Natural killer cell (primary cell): ENCODE measurements at regions not wholly inside any gene's neighbourhood (a gene's known extent, or its start where the extent isn't known, plus 50 kb on each side); places are given as distances from the start of the nearest gene placed in this dataset.

Source experiments
- ATAC-seq, 3 donors: fragments of 150-1000 bp in 2 of 3; fragments of 200-7000 bp in 1 of 3; cut with Tn5 transposase; 1 replicate in 1 of 3; 2 replicates in 2 of 3; pipeline ENCODE4 v1.10.0; 2021; ENCODE audit warnings: mild to moderate bottlenecking in 2 of 3, moderate library complexity in 2 of 3
- DNase-seq, 2 donors: peaks; one replicate each; pipeline versions ENCODE4 v3.0.0 to v3.0.0-alpha.2; 2013 to 2021; ENCODE audit warnings: mixed read lengths in 1 of 2
- H3K27ac ChIP-seq: one replicate; pipeline ENCODE4 v1.5.1; 2013; ENCODE audit warnings: mild to moderate bottlenecking, low read length
- H3K27me3 ChIP-seq: one replicate; pipeline ENCODE4 v1.6.1; 2013; ENCODE audit warnings: low read length; ENCODE audit not compliant: control insufficient read depth, insufficient read depth
- H3K36me3 ChIP-seq: one replicate; pipeline ENCODE4 v1.6.1; 2013; ENCODE audit warnings: low read length; ENCODE audit not compliant: control insufficient read depth, insufficient read depth
- H3K4me1 ChIP-seq: one replicate; pipeline ENCODE4 v1.6.1; 2013; ENCODE audit warnings: low read length; ENCODE audit not compliant: control insufficient read depth, insufficient read depth
- H3K4me3 ChIP-seq: one replicate; pipeline ENCODE4 v1.5.1; 2013; ENCODE audit warnings: low read length
- H3K9me3 ChIP-seq: one replicate; pipeline ENCODE4 v1.6.1; 2013; ENCODE audit warnings: low read length; ENCODE audit not compliant: control insufficient read depth, insufficient read depth
- H3K27ac Mint-ChIP-seq, 2 donors: one replicate each; pipeline ENCODE4 v1.8.0; 2022; ENCODE audit warnings: mild to moderate bottlenecking in 2 of 2, mixed read lengths in 2 of 2, moderate library complexity in 1 of 2
- H3K27me3 Mint-ChIP-seq, 2 donors: one replicate each; pipeline ENCODE4 v1.8.0; 2022; ENCODE audit warnings: low read depth in 2 of 2, mixed read lengths in 2 of 2
- H3K36me3 Mint-ChIP-seq: one replicate; pipeline ENCODE4 v1.8.0; 2022; ENCODE audit warnings: mixed read lengths
- H3K4me1 Mint-ChIP-seq, 2 donors: one replicate each; pipeline ENCODE4 v1.8.0; 2022; ENCODE audit warnings: mixed read lengths in 2 of 2
- H3K4me3 Mint-ChIP-seq: one replicate; pipeline ENCODE4 v1.8.0; 2022; ENCODE audit warnings: mild to moderate bottlenecking, moderate library complexity, mixed read lengths
- H3K9me3 Mint-ChIP-seq, 2 donors: one replicate each; pipeline ENCODE4 v1.8.0; 2022; ENCODE audit warnings: mixed read lengths in 2 of 2
- WGBS: methylation state at CpG from one replicate; pipeline ENCODE4 v1.1.7; 2013; ENCODE audit warnings: missing lambda C conversion rate; ENCODE audit not compliant: insufficient coverage; 5-methylcytosine and 5-hydroxymethylcytosine counted together
- intact Hi-C: fragments of 100-400 bp; cut with micrococcal nuclease; formaldehyde crosslinking; loops from one replicate; pipeline ENCODE4 v1.14.2; 2022
- TF ChIP-seq, protein P1 (sequence below): fragments of 200-600 bp; IDR thresholded peaks from one replicate; pipeline ENCODE4 v1.8.0; 2022; ENCODE audit warnings: antibody characterized with exemption

DNA sequence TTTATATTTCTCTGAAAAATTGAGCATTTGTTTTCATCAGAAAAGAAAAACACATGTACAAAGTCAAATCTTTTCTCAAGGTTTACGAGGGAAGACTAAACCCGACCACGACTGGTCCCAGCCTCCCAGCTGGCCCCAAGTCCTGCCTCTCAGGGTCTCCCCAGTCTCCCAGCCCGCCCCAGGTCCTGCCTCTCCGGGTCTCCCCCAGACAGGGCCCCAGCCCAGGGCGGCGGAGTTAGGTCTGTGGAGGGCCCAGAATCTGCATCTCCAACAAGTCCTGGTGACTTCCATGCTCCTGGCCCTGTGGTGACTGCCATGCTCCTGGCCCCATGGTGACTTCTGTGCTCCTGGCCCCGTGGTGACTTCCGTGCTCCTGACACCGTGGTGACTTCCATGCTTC lies 359.9 kb downstream of the IRX2 start:
- ATAC-seq (no peak), DNase-seq (no peak)
- H3K9me3 ChIP-seq, result no peaks in the 10 kb centered on the region
- H3K4me1 Mint-ChIP-seq, result no peaks in the 10 kb centered on the region
- H3K36me3 ChIP-seq, result no peaks in the 10 kb centered on the region
- no peaks in the 10 kb centered on the region for H3K4me1 ChIP-seq
- H3K4me3 ChIP-seq, result no peak overlapping the region
- H3K9me3 Mint-ChIP-seq, result no peaks in the 10 kb centered on the region
- TF ChIP-seq, protein P1, sequence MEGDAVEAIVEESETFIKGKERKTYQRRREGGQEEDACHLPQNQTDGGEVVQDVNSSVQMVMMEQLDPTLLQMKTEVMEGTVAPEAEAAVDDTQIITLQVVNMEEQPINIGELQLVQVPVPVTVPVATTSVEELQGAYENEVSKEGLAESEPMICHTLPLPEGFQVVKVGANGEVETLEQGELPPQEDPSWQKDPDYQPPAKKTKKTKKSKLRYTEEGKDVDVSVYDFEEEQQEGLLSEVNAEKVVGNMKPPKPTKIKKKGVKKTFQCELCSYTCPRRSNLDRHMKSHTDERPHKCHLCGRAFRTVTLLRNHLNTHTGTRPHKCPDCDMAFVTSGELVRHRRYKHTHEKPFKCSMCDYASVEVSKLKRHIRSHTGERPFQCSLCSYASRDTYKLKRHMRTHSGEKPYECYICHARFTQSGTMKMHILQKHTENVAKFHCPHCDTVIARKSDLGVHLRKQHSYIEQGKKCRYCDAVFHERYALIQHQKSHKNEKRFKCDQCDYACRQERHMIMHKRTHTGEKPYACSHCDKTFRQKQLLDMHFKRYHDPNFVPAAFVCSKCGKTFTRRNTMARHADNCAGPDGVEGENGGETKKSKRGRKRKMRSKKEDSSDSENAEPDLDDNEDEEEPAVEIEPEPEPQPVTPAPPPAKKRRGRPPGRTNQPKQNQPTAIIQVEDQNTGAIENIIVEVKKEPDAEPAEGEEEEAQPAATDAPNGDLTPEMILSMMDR, result no peak
- no peaks in the 10 kb centered on the region for H3K27me3 Mint-ChIP-seq
- WGBS, result 84% methylated on average over 10 of the region's 10 CpGs
- no peak overlapping the region for H3K4me3 Mint-ChIP-seq
- no peak overlapping the region for H3K27ac ChIP-seq
- no peaks in the 10 kb centered on the region for H3K27me3 ChIP-seq
- intact Hi-C loops, result no loop called here
- H3K36me3 Mint-ChIP-seq, result no peaks in the 10 kb centered on the region
- H3K27ac Mint-ChIP-seq, result no peak overlapping the region

DNA sequence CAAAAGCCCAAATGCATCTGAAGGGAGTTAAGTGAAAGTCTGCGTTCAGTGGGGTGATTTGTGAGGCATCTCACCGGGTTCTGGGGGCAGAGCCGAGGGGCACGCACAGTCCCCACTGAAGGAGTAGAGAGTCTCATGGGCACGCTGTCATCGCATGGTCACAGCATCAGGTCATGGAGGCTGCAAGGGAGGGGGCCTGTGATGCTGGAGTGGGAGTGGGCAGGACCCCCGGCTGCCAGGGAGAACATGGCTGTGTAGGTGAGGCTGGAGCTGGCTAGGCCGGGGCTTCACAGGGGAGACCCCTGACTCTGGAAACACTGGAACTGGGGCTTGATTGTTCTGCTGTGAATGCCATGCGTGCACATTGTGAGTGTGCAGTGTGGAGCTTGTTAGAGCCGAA lies 360.5 kb downstream of the IRX2 start:
- Histone ChIP-seq H3K27me3 (no peaks in the 10 kb centered on the region), H3K36me3 (no peaks in the 10 kb centered on the region), H3K9me3 (no peaks in the 10 kb centered on the region), H3K27ac (no peak overlapping the region), H3K4me1 (no peaks in the 10 kb centered on the region), H3K4me3 (no peak overlapping the region)
- DNase-seq (no peak), ATAC-seq (no peak)
- H3K4me1 Mint-ChIP-seq, result no peaks in the 10 kb centered on the region
- TF ChIP-seq, protein P1, result no peak
- H3K27me3 Mint-ChIP-seq, result no peaks in the 10 kb centered on the region
- 82% methylated on average over 9 of the region's 10 CpGs for WGBS
- H3K36me3 Mint-ChIP-seq, result no peaks in the 10 kb centered on the region
- no peak overlapping the region for H3K27ac Mint-ChIP-seq
- H3K4me3 Mint-ChIP-seq, result no peak overlapping the region
- intact Hi-C loops, result no loop called here
- no peaks in the 10 kb centered on the region for H3K9me3 Mint-ChIP-seq

DNA sequence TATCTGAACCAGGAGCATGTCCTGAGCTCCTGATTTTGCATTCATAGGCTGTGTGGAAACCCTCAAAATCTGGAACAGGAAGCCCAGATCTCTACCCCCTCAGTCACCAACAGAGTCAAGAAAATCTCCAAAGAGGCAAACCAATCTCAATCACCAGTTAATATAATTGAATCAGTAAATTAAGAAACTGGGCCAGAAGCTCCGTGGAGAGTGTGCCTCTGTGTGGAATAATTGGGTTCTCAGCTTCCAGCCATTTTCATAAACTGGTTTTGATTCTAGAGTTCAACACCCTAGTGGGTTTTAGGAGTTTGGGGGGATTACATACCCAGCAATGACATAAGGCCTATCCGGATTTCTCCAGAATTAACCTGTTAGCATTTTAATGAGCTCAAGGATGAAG lies 362.9 kb downstream of the IRX2 start:
- Mint-ChIP-seq H3K9me3 (no peaks in the 10 kb centered on the region), H3K27ac (no peak overlapping the region), H3K4me1 (no peaks in the 10 kb centered on the region), H3K27me3 (no peaks in the 10 kb centered on the region), H3K4me3 (no peak overlapping the region), H3K36me3 (no peaks in the 10 kb centered on the region)
- 79% methylated on average over 2 of the region's 2 CpGs for WGBS
- intact Hi-C loops, result no loop called here
- Histone ChIP-seq H3K27ac (no peak overlapping the region), H3K9me3 (no peaks in the 10 kb centered on the region), H3K27me3 (no peaks in the 10 kb centered on the region), H3K36me3 (no peaks in the 10 kb centered on the region), H3K4me3 (no peak overlapping the region), H3K4me1 (no peaks in the 10 kb centered on the region)
- DNase-seq (no peak), ATAC-seq (no peak)
- TF ChIP-seq, protein P1, result no peak

DNA sequence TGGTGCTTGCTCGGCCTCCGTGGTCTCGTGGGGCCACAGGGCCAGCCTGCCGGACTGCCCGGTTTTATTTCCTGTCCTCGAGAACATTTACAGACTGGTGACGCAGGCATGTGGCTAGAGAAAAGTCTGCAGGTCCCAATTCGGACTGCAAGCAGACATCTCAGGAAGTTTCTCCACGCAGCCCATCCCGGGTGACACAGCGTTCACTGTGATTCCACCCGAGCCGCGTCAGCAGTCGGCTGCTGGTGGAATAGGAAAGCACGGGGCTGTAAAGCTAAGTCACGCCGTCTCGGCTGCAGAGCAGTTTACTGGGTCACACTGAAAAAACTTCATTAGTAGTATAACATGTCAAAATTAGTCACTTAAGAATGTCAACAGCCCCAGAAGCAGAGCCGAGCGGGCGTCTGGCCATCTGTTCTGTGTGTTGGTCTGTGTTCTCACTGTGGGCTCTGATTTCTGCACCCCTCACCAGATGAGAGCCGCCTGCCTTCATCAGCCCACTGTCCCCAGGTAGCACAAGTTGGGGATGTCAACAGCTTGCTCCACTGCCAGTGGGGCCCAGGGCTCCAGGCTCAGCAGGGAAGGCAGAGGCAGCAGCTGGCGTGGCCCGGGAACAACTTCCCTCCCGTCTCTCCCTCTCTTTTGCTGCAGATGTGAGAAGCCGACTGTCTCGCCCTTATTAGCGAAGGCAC lies 363.7 kb downstream of the IRX2 start:
- WGBS, result 75% methylated on average over 29 of the region's 29 CpGs
- Mint-ChIP-seq H3K27ac (no peak overlapping the region), H3K9me3 (no peaks in the 10 kb centered on the region), H3K4me1 (no peaks in the 10 kb centered on the region), H3K27me3 (no peaks in the 10 kb centered on the region), H3K4me3 (no peak overlapping the region), H3K36me3 (no peaks in the 10 kb centered on the region)
- intact Hi-C loops, result no loop called here
- H3K27ac ChIP-seq, result no peak overlapping the region
- no peaks in the 10 kb centered on the region for H3K27me3 ChIP-seq
- H3K4me1 ChIP-seq, result no peaks in the 10 kb centered on the region
- H3K36me3 ChIP-seq, result no peaks in the 10 kb centered on the region
- DNase-seq, result no peak
- no peak for ATAC-seq
- no peak overlapping the region for H3K4me3 ChIP-seq
- no peaks in the 10 kb centered on the region for H3K9me3 ChIP-seq
- TF ChIP-seq, protein P1, result no peak
